Karpas-422 (cell line): ENCODE measurements at regions not wholly inside any gene's neighbourhood (a gene's known extent, or its start where the extent isn't known, plus 50 kb on each side); places are given as distances from the start of the nearest gene placed in this dataset.

ENCODE experiments used
- DNase-seq: peaks from one replicate; pipeline ENCODE4 v3.0.0-alpha.2; 2015
- H2AFZ ChIP-seq: fragments of 200-600 bp; sonication (generic); 2 replicates; pipeline ENCODE4 v1.6.1; 2014; ENCODE audit warnings: antibody characterized with exemption, low read length, mixed read lengths
- H3K27ac ChIP-seq: fragments of 200-600 bp; sonication (generic); 2 replicates; pipeline ENCODE4 v1.5.1; 2014; ENCODE audit warnings: mild to moderate bottlenecking, low read length, moderate library complexity
- H3K27me3 ChIP-seq: fragments of 200-600 bp; sonication (generic); 2 replicates; pipeline ENCODE4 v1.6.1; 2014; ENCODE audit warnings: low read length, mixed read lengths
- H3K36me3 ChIP-seq: fragments of 200-600 bp; sonication (generic); 2 replicates; pipeline ENCODE4 v1.6.1; 2014; ENCODE audit warnings: low read length, mixed read lengths; ENCODE audit not compliant: insufficient read depth
- H3K4me1 ChIP-seq: fragments of 200-600 bp; sonication (generic); 2 replicates; pipeline ENCODE4 v1.6.1; 2014; ENCODE audit warnings: mild to moderate bottlenecking, low read length, mixed read lengths
- H3K4me2 ChIP-seq: fragments of 200-600 bp; sonication (generic); 2 replicates; pipeline ENCODE4 v1.6.1; 2014; ENCODE audit warnings: low read length, low read depth, mild to moderate bottlenecking; ENCODE audit not compliant: poor library complexity, severe bottlenecking
- H3K4me3 ChIP-seq: fragments of 200-600 bp; sonication (generic); 2 replicates; pipeline ENCODE4 v1.5.1; 2014; ENCODE audit warnings: mild to moderate bottlenecking, antibody characterized with exemption, low read length, mixed read lengths
- H3K79me2 ChIP-seq: fragments of 200-600 bp; sonication (generic); 2 replicates; pipeline ENCODE4 v1.6.1; 2014; ENCODE audit warnings: mild to moderate bottlenecking, low read length, mixed read lengths
- H3K9ac ChIP-seq: fragments of 200-600 bp; sonication (generic); 2 replicates; pipeline ENCODE4 v1.6.0; 2014; ENCODE audit warnings: low read length
- H3K9me2 ChIP-seq: fragments of 200-600 bp; sonication (generic), shearing (Covaris generic); replicated peaks from 2 replicates; pipeline ENCODE4 v1.6.0; 2014; ENCODE audit warnings: mild to moderate bottlenecking, low read length, moderate library complexity; ENCODE audit not compliant: insufficient read depth
- H3K9me3 ChIP-seq: fragments of 300-700, 200-600 bp; sonication (generic); 2 replicates; pipeline ENCODE4 v1.6.1; 2014; ENCODE audit warnings: low read length, mixed read lengths
- H4K20me1 ChIP-seq: fragments of 200-600 bp; sonication (generic); 2 replicates; pipeline ENCODE4 v1.6.1; 2014; ENCODE audit warnings: mild to moderate bottlenecking, antibody characterized with exemption, low read length, low read depth; ENCODE audit not compliant: insufficient read depth

DNA sequence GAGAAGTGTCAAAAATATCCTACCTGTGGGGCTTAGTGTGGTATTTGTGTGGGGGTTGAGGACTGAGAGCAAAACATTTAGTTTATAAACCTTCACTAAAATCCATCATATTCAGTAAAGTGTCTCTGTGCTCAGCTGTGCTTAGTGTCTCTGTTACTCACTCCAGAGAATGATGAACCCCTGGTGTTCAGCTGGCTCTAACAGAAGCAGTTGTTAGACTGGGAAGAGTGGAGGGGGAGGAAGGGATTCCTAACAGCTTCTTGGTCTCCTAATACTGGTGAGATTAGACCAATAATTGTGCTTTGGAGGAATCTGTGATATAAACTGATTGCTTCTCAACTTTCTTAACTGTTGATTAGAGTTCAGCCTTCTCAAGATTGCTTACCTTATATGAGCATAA, 1123.5 kb downstream of the ROBO2 start:
- Histone ChIP-seq H2AFZ (peak overlapping the region; percentile 74), H3K36me3 (no peaks in the 10 kb centered on the region), H3K4me2 (no peak overlapping the region), H3K27me3 (no peaks in the 10 kb centered on the region), H3K9ac (no peak overlapping the region), H3K4me1 (peaks cover 27% of the 10 kb centered on the region), H3K9me3 (no peaks in the 10 kb centered on the region), H3K4me3 (no peak overlapping the region), H3K79me2 (no peaks in the 10 kb centered on the region), H4K20me1 (no peaks in the 10 kb centered on the region), H3K9me2 (no peaks in the 10 kb centered on the region), H3K27ac (peak overlapping the region; percentile 17)
- no peak for DNase-seq

GRCh38 chr3:78165876-78166275, 1126.0 kb downstream of the ROBO2 start:
- H3K79me2 ChIP-seq = no peaks in the 10 kb centered on the region
- H3K4me1 ChIP-seq = peaks cover 16% of the 10 kb centered on the region
- H3K36me3 ChIP-seq = no peaks in the 10 kb centered on the region
- H3K9me3 ChIP-seq = no peaks in the 10 kb centered on the region
- no peaks in the 10 kb centered on the region for H3K9me2 ChIP-seq
- H4K20me1 ChIP-seq = no peaks in the 10 kb centered on the region
- peak; percentile 59 for DNase-seq
- no peaks in the 10 kb centered on the region for H3K27me3 ChIP-seq
- no peak overlapping the region for H2AFZ ChIP-seq
- H3K27ac ChIP-seq = no peak overlapping the region
- no peak overlapping the region for H3K4me3 ChIP-seq
- H3K9ac ChIP-seq = no peak overlapping the region
- no peak overlapping the region for H3K4me2 ChIP-seq

GRCh38 chr3:78174821-78175220, 1134.9 kb downstream of the ROBO2 start:
- Histone ChIP-seq H3K9me2 (no peaks in the 10 kb centered on the region), H3K9me3 (no peaks in the 10 kb centered on the region), H3K27ac (no peak overlapping the region), H4K20me1 (no peaks in the 10 kb centered on the region), H2AFZ (peak overlapping the region; percentile 17; the same call in 1 of the 2 replicates), H3K36me3 (no peaks in the 10 kb centered on the region), H3K4me2 (no peak overlapping the region), H3K4me1 (peaks cover 8% of the 10 kb centered on the region; the same call in 1 of the 2 replicates), H3K4me3 (no peak overlapping the region), H3K9ac (no peak overlapping the region), H3K79me2 (no peaks in the 10 kb centered on the region), H3K27me3 (no peaks in the 10 kb centered on the region)
- DNase-seq = no peak

- Histone ChIP-seq H3K4me3 (no peak overlapping the region), H3K4me2 (no peak overlapping the region), H3K9me3 (no peaks in the 10 kb centered on the region), H3K79me2 (no peaks in the 10 kb centered on the region), H2AFZ (no peak overlapping the region), H3K9me2 (no peaks in the 10 kb centered on the region), H4K20me1 (no peaks in the 10 kb centered on the region), H3K27ac (no peak overlapping the region), H3K9ac (no peak overlapping the region), H3K4me1 (peaks cover 8% of the 10 kb centered on the region; the same call in 1 of the 2 replicates), H3K36me3 (no peaks in the 10 kb centered on the region), H3K27me3 (no peaks in the 10 kb centered on the region)
- no peak for DNase-seq
These were observed 1137.0 kb downstream of the ROBO2 start for GRCh38 chr3:78176869-78177268.

- H4K20me1 ChIP-seq = no peaks in the 10 kb centered on the region
- H3K9me3 ChIP-seq = no peaks in the 10 kb centered on the region
- H3K4me3 ChIP-seq = no peak overlapping the region
- H3K36me3 ChIP-seq = no peaks in the 10 kb centered on the region
- no peak overlapping the region; the same call in 1 of the 2 replicates for H2AFZ ChIP-seq
- peaks cover 8% of the 10 kb centered on the region; the same call in 1 of the 2 replicates for H3K4me1 ChIP-seq
- DNase-seq = no peak
- no peaks in the 10 kb centered on the region for H3K27me3 ChIP-seq
- no peaks in the 10 kb centered on the region for H3K9me2 ChIP-seq
- H3K27ac ChIP-seq = no peak overlapping the region
- no peaks in the 10 kb centered on the region for H3K79me2 ChIP-seq
- H3K4me2 ChIP-seq = no peak overlapping the region
- H3K9ac ChIP-seq = no peak overlapping the region
These were observed 1137.9 kb downstream of the ROBO2 start for GRCh38 chr3:78177780-78178179.

DNA sequence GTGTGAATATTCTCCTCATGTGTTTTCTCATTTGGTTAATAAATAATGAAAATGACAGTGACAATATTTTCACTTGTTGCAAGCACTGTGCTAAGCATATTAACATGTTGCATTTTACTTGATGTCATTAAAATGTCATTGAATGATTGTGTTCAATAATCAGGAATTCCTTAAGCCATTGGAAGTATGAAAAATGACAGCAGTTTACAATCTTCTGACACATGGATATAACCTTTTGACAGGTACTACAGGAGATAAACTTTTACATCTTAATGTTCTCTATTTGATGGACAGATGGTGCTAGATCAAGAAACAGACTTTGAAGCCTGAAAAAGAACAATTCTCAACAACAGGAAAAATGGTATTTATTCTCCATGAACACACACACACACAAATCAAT, 1138.3 kb downstream of the ROBO2 start:
- no peaks in the 10 kb centered on the region for H3K9me2 ChIP-seq
- no peaks in the 10 kb centered on the region for H3K27me3 ChIP-seq
- no peak for DNase-seq
- H3K4me3 ChIP-seq = no peak overlapping the region
- H3K36me3 ChIP-seq = no peaks in the 10 kb centered on the region
- no peaks in the 10 kb centered on the region for H3K9me3 ChIP-seq
- H3K9ac ChIP-seq = no peak overlapping the region
- H3K4me1 ChIP-seq = peaks cover 8% of the 10 kb centered on the region; the same call in 1 of the 2 replicates
- H4K20me1 ChIP-seq = no peaks in the 10 kb centered on the region
- H2AFZ ChIP-seq = no peak overlapping the region; the same call in 1 of the 2 replicates
- H3K27ac ChIP-seq = no peak overlapping the region
- no peaks in the 10 kb centered on the region for H3K79me2 ChIP-seq
- H3K4me2 ChIP-seq = no peak overlapping the region

- Histone ChIP-seq H3K9me2 (no peaks in the 10 kb centered on the region), H3K36me3 (no peaks in the 10 kb centered on the region), H3K79me2 (no peaks in the 10 kb centered on the region), H3K27me3 (no peaks in the 10 kb centered on the region), H3K4me2 (no peak overlapping the region), H3K9me3 (no peaks in the 10 kb centered on the region), H4K20me1 (no peaks in the 10 kb centered on the region), H3K4me1 (peaks cover 8% of the 10 kb centered on the region; the same call in 1 of the 2 replicates), H3K4me3 (no peak overlapping the region), H2AFZ (no peak overlapping the region), H3K27ac (no peak overlapping the region), H3K9ac (no peak overlapping the region)
- DNase-seq = no peak
These were observed 1139.0 kb downstream of the ROBO2 start for GRCh38 chr3:78178740-78179363.

DNA sequence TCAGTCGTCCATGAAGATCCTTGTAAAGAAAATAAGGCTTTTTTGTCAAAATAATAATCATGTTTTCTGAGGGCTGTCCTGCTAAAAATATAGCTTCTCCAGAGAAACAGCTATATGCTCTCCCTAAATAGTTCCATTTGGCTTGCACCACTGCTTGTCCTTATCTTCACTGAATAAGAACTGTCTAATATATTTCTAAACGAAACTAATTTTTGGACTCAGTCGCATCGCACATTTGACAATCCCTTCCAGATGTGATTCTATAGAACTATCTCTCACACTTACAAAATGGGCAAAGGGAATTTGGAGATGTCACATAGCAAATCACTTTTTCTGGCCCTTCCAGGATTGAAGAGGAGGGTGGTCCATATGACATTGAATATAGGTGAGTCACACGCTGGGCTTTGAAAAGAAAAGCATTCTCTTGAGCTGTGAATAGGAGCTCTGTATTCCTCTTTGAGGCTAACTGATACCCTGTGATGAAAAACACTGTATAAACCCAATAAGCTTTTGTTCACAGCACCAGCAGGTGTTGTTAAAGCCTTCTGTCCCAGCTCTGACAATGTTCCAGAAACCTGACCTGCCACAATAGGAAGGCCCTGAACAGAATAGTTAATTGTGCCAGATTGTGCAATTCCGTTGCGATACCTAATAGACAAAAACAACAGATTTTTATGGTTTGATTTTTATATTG, 1144.2 kb downstream of the ROBO2 start:
- no peak overlapping the region for H3K4me2 ChIP-seq
- no peak overlapping the region for H3K9ac ChIP-seq

More for the DNA sequence above, 1144.2 kb downstream of the ROBO2 start:
- H2AFZ ChIP-seq = no peak overlapping the region
- H4K20me1 ChIP-seq = no peaks in the 10 kb centered on the region
- H3K9me3 ChIP-seq = no peaks in the 10 kb centered on the region
- no peak overlapping the region for H3K4me3 ChIP-seq
- H3K4me1 ChIP-seq = no peaks in the 10 kb centered on the region
- no peak for DNase-seq
- H3K27me3 ChIP-seq = no peaks in the 10 kb centered on the region
- no peaks in the 10 kb centered on the region for H3K79me2 ChIP-seq
- no peaks in the 10 kb centered on the region for H3K9me2 ChIP-seq
- H3K36me3 ChIP-seq = no peaks in the 10 kb centered on the region
- no peak overlapping the region for H3K27ac ChIP-seq
